DOHH2 (cell line): ENCODE measurements at regions not wholly inside any gene's neighbourhood (a gene's known extent, or its start where the extent isn't known, plus 50 kb on each side); places are given as distances from the start of the nearest gene placed in this dataset.

Experiments
- H3F3A ChIP-seq: fragments of 200-600 bp; sonication (generic), shearing (Covaris generic); 2 replicates; pipeline ENCODE4 v1.6.0; 2016; ENCODE audit warnings: antibody characterized with exemption, mild to moderate bottlenecking; ENCODE audit not compliant: control insufficient read depth, insufficient read depth
- H3K27ac ChIP-seq: fragments of 200-600 bp; sonication (generic); 2 replicates; pipeline ENCODE4 v1.5.1; 2014; ENCODE audit warnings: low read depth, mild to moderate bottlenecking, low read length, moderate library complexity
- H3K27me3 ChIP-seq: fragments of 200-600 bp; sonication (generic); 2 replicates; pipeline ENCODE4 v1.6.1; 2014; ENCODE audit warnings: mild to moderate bottlenecking, low read length, mixed read lengths; ENCODE audit not compliant: control insufficient read depth
- H3K36me3 ChIP-seq: fragments of 200-600 bp; sonication (generic); 2 replicates; pipeline ENCODE4 v1.6.1; 2014; ENCODE audit warnings: mild to moderate bottlenecking, low read length, moderate library complexity, mixed read lengths; ENCODE audit not compliant: control insufficient read depth
- H3K4me1 ChIP-seq: fragments of 200-600 bp; sonication (generic); 2 replicates; pipeline ENCODE4 v1.6.1; 2014; ENCODE audit warnings: mild to moderate bottlenecking, low read length, mixed read lengths; ENCODE audit not compliant: control insufficient read depth
- H3K4me2 ChIP-seq: fragments of 200-600 bp; sonication (generic); 2 replicates; pipeline ENCODE4 v1.6.0; 2014; ENCODE audit warnings: mild to moderate bottlenecking, low read length, moderate library complexity
- H3K4me3 ChIP-seq: fragments of 200-600 bp; sonication (generic); 2 replicates; pipeline ENCODE4 v1.5.1; 2014; ENCODE audit warnings: mild to moderate bottlenecking, low read length, mixed read lengths
- H3K79me2 ChIP-seq: fragments of 200-600 bp; sonication (generic); 2 replicates; pipeline ENCODE4 v1.6.1; 2014; ENCODE audit warnings: mild to moderate bottlenecking, low read length, mixed read lengths; ENCODE audit not compliant: control insufficient read depth
- H3K9me2 ChIP-seq: fragments of 200-600 bp; sonication (generic); replicated peaks from 2 replicates; pipeline ENCODE4 v1.6.1; 2014; ENCODE audit warnings: mild to moderate bottlenecking, low read length, mixed read lengths; ENCODE audit not compliant: control insufficient read depth
- H3K9me3 ChIP-seq: fragments of 200-600 bp; sonication (generic); 2 replicates; pipeline ENCODE4 v1.6.1; 2014; ENCODE audit warnings: antibody characterized with exemption, low read length, mixed read lengths; ENCODE audit not compliant: control insufficient read depth, insufficient read depth
- H4K20me1 ChIP-seq: fragments of 200-600 bp; sonication (generic); 2 replicates; pipeline ENCODE4 v1.6.0; 2014; ENCODE audit warnings: low read depth, mild to moderate bottlenecking, antibody characterized with exemption, low read length, moderate library complexity; ENCODE audit not compliant: control insufficient read depth, insufficient read depth
- EZH2phosphoT487 ChIP-seq: fragments of 200-600 bp; sonication (generic); IDR thresholded peaks from 2 replicates; pipeline ENCODE4 v1.6.1; 2017; ENCODE audit warnings: borderline replicate concordance, mild to moderate bottlenecking, antibody characterized with exemption, low read length, moderate library complexity, mixed read lengths
- TF ChIP-seq, protein P1 (sequence below): fragments of 200-600 bp; sonication (generic); IDR thresholded peaks from one replicate; pipeline ENCODE4 v1.5.1; 2014; ENCODE audit warnings: antibody characterized with exemption, mild to moderate bottlenecking, low read depth, low read length; ENCODE audit not compliant: poor library complexity, severe bottlenecking

- Histone ChIP-seq H3K4me3 (no peak overlapping the region), H3K9me3 (no peaks in the 10 kb centered on the region), H3K79me2 (no peaks in the 10 kb centered on the region), H3F3A (no peaks in the 10 kb centered on the region), H3K9me2 (no peaks in the 10 kb centered on the region), H4K20me1 (no peaks in the 10 kb centered on the region), H3K36me3 (no peaks in the 10 kb centered on the region), H3K4me1 (no peaks in the 10 kb centered on the region), H3K27ac (no peak overlapping the region), H3K4me2 (no peak overlapping the region), H3K27me3 (no peaks in the 10 kb centered on the region)
- TF ChIP-seq, protein P1, sequence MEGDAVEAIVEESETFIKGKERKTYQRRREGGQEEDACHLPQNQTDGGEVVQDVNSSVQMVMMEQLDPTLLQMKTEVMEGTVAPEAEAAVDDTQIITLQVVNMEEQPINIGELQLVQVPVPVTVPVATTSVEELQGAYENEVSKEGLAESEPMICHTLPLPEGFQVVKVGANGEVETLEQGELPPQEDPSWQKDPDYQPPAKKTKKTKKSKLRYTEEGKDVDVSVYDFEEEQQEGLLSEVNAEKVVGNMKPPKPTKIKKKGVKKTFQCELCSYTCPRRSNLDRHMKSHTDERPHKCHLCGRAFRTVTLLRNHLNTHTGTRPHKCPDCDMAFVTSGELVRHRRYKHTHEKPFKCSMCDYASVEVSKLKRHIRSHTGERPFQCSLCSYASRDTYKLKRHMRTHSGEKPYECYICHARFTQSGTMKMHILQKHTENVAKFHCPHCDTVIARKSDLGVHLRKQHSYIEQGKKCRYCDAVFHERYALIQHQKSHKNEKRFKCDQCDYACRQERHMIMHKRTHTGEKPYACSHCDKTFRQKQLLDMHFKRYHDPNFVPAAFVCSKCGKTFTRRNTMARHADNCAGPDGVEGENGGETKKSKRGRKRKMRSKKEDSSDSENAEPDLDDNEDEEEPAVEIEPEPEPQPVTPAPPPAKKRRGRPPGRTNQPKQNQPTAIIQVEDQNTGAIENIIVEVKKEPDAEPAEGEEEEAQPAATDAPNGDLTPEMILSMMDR = no peak
- no peak for TF ChIP-seq EZH2phosphoT487
Measured at GRCh38 chr12:128009108-128009507, 257.9 kb upstream of the TMEM132C start.

- no peaks in the 10 kb centered on the region for H3F3A ChIP-seq
- TF ChIP-seq EZH2phosphoT487 = no peak
- TF ChIP-seq, protein P1 = no peak
- no peaks in the 10 kb centered on the region for H3K27me3 ChIP-seq
- H3K9me3 ChIP-seq = no peaks in the 10 kb centered on the region
- H3K27ac ChIP-seq = no peak overlapping the region
- H3K4me3 ChIP-seq = no peak overlapping the region
- H3K79me2 ChIP-seq = no peaks in the 10 kb centered on the region
- no peaks in the 10 kb centered on the region for H3K36me3 ChIP-seq
- H4K20me1 ChIP-seq = no peaks in the 10 kb centered on the region
- no peak overlapping the region for H3K4me2 ChIP-seq
- H3K4me1 ChIP-seq = no peaks in the 10 kb centered on the region
- H3K9me2 ChIP-seq = no peaks in the 10 kb centered on the region
Measured at GRCh38 chr12:128012110-128012509, 254.9 kb upstream of the TMEM132C start.

DNA sequence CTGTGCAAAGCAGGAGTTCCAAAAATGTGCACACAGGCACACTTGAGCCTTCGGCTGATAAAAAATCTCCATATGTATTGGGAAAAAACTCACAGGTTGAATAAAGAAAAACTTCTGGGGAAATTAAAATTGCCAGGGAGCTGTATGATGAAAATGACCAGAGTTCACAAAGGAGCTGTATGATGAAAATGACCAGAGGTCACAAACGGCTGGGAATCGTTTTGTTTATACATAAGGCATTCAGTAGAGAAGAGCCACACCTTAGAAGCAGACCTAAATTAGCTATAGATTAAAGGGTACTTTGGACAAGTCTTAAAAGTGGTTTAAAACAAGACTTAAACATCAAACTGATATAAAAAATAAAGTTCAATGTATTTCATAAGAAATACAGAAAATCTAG, 251.7 kb upstream of the TMEM132C start:
- Histone ChIP-seq H3K27ac (no peak overlapping the region), H3K9me2 (no peaks in the 10 kb centered on the region), H3K27me3 (no peaks in the 10 kb centered on the region), H3K4me1 (no peaks in the 10 kb centered on the region), H4K20me1 (no peaks in the 10 kb centered on the region), H3K4me2 (no peak overlapping the region), H3K9me3 (no peaks in the 10 kb centered on the region), H3K4me3 (no peak overlapping the region), H3K36me3 (no peaks in the 10 kb centered on the region), H3K79me2 (no peaks in the 10 kb centered on the region), H3F3A (no peaks in the 10 kb centered on the region)
- TF ChIP-seq, protein P1 = no peak
- TF ChIP-seq EZH2phosphoT487 = no peak

GRCh38 chr12:128018067-128018466, 248.9 kb upstream of the TMEM132C start:
- no peak overlapping the region for H3K27ac ChIP-seq
- no peaks in the 10 kb centered on the region for H3F3A ChIP-seq
- H3K79me2 ChIP-seq = no peaks in the 10 kb centered on the region
- H3K4me3 ChIP-seq = no peak overlapping the region
- no peaks in the 10 kb centered on the region for H3K9me2 ChIP-seq
- H3K4me1 ChIP-seq = no peaks in the 10 kb centered on the region
- no peaks in the 10 kb centered on the region for H3K27me3 ChIP-seq
- no peaks in the 10 kb centered on the region for H4K20me1 ChIP-seq
- H3K9me3 ChIP-seq = no peaks in the 10 kb centered on the region
- H3K36me3 ChIP-seq = no peaks in the 10 kb centered on the region
- TF ChIP-seq, protein P1 = no peak
- no peak for TF ChIP-seq EZH2phosphoT487
- no peak overlapping the region for H3K4me2 ChIP-seq
